ENCODE measurements at regions not wholly inside any gene's neighbourhood (a gene's known extent, or its start where the extent isn't known, plus 50 kb on each side); places are given as distances from the start of the nearest gene placed in this dataset.

DNA sequence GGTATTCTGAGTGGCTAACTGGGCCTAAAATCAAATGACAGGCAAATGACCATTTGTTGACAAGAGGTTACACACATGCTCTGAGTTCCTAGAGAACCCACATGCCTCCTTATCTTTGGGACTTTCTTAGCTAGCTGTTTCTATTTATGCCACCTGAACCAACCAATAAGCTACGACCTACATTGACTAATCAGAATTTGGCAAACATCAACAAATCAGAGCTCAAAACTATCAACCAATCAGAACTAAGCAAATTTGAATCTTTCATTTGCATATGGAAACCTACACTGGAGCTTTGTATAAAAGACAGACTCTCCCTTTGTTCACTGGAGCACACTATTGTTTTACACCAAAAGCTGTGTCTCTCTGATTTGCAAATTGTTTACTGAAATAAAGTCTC, 192.0 kb downstream of the CXXC4 start (continued):
- TF ChIP-seq, protein P1, sequence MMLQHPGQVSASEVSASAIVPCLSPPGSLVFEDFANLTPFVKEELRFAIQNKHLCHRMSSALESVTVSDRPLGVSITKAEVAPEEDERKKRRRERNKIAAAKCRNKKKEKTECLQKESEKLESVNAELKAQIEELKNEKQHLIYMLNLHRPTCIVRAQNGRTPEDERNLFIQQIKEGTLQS (IDR thresholded peaks at IDR 0.05) = no peak
- TF ChIP-seq SIN3A (IDR thresholded peaks at IDR 0.05; ENCODE audit: low read depth) = no peak
- no peak for TF ChIP-seq EGR1 (IDR thresholded peaks at IDR 0.05; ENCODE audit: low read depth)

- Histone ChIP-seq H3K36me3 (ENCODE audit: control insufficient read depth in 1 of 2, insufficient read depth in 2 of 2, low read length in 2 of 2) (no peaks in the 10 kb centered on the region), H3K9me2 (ENCODE audit: insufficient read depth) (no peaks in the 10 kb centered on the region), H3K27ac (ENCODE audit: low read depth, low read length) (no peak overlapping the region), H3K9me3 (ENCODE audit: control insufficient read depth in 1 of 2, insufficient read depth in 1 of 2, low read depth in 1 of 2, low read length in 2 of 2) (no peaks in the 10 kb centered on the region), H3K9ac (ENCODE audit: low read length) (no peak overlapping the region), H4K20me1 (ENCODE audit: insufficient read depth) (no peaks in the 10 kb centered on the region), H3K79me2 (ENCODE audit: insufficient read depth, low read length) (no peaks in the 10 kb centered on the region), H3K4me1 (ENCODE audit: control insufficient read depth in 1 of 2, insufficient read depth in 2 of 2, low read length in 2 of 2) (peaks cover 3 to 6% of the 10 kb centered on the region in 2 experiments; a peak in 2 of 4 replicates), H2AFZ (ENCODE audit: low read depth, low read length, poor library complexity, severe bottlenecking) (no peak overlapping the region), H3K4me2 (ENCODE audit: low read length) (no peak overlapping the region), H3K4me3 (replicated peaks in 1 of 2; ENCODE audit: low read depth in 1 of 2, low read length in 2 of 2) (no peak overlapping the region), H3K27me3 (ENCODE audit: insufficient read depth, low read length) (no peaks in the 10 kb centered on the region)
- POLR2A ChIA-PET = no interaction called here
- no peak for DNase-seq (ENCODE audit: low read depth, low spot score)
- TF ChIP-seq SRF (IDR thresholded peaks at IDR 0.05; ENCODE audit: low read depth) = no peak
- TF ChIP-seq JUND (IDR thresholded peaks at IDR 0.05) = no peak
- no peak for TF ChIP-seq POLR2A (IDR thresholded peaks at IDR 0.05; ENCODE audit: borderline replicate concordance, extremely low read depth, insufficient read depth, insufficient read length)
- TF ChIP-seq ELF1 (IDR thresholded peaks at IDR 0.05; ENCODE audit: borderline replicate concordance, low read depth) = no peak
- no peak for TF ChIP-seq CBX3 (IDR thresholded peaks at IDR 0.05; ENCODE audit: low read depth)
- no peak for TF ChIP-seq REST (IDR thresholded peaks at IDR 0.05; ENCODE audit: low read depth)
- no peak for TF ChIP-seq SP1 (IDR thresholded peaks at IDR 0.05; ENCODE audit: low read depth)
- TF ChIP-seq ZBTB33 (IDR thresholded peaks at IDR 0.05; ENCODE audit: extremely low read depth, insufficient replicate concordance, low read length) = no peak
- TF ChIP-seq FOSL1 (IDR thresholded peaks at IDR 0.05; ENCODE audit: low read depth) = no peak
- TF ChIP-seq YY1 (IDR thresholded peaks at IDR 0.05; ENCODE audit: extremely low read depth, insufficient replicate concordance, low read depth, low read length) = no peak
- no peak for TF ChIP-seq ZNF274 (IDR thresholded peaks at IDR 0.05; ENCODE audit: low read depth, low read length)
- BruUV-seq (replicated peaks) = no TSS peak
- RAD21 ChIA-PET (ENCODE audit: low non-redundant PET in 1 of 2, low total read pairs in 2 of 2, uncharacterized antibody in 2 of 2, unreplicated experiment in 2 of 2) = no interaction called here
- no peak for ATAC-seq
- intact Hi-C loops (cut with micrococcal nuclease) = no loop called here
- CTCF ChIA-PET = no interaction called here
Observed at GRCh38 chr4:104294811-104295210, 199.9 kb downstream of the CXXC4 start.
